ENCODE measurements at regions not wholly inside any gene's neighbourhood (a gene's known extent, or its start where the extent isn't known, plus 50 kb on each side); places are given as distances from the start of the nearest gene placed in this dataset.

- Histone ChIP-seq H3K79me2 (no peaks in the 10 kb centered on the region), H3K36me3 (replicated peaks; ENCODE audit: insufficient read depth, low read depth) (no peaks in the 10 kb centered on the region), H3K4me1 (ENCODE audit: insufficient read depth) (peaks cover 22% of the 10 kb centered on the region), H4K20me1 (ENCODE audit: insufficient read depth, poor library complexity, severe bottlenecking) (no peaks in the 10 kb centered on the region), H3K4me2 (peak overlapping the region; percentile 96), H3K27me3 (peaks cover 61% of the 10 kb centered on the region), H3K9me3 (ENCODE audit: low read depth) (no peaks in the 10 kb centered on the region), H2AFZ (peak overlapping the region; percentile 35), H3K27ac (no peak overlapping the region), H3K9me2 (replicated peaks; ENCODE audit: insufficient read depth) (no peaks in the 10 kb centered on the region), H3K4me3 (peak overlapping the region; percentile 55)
- peak; percentile 37 for DNase-seq (ENCODE audit: low spot score)
- 2% methylated on average over 30 of the region's 77 CpGs for WGBS (ENCODE audit: low lambda C conversion rate, missing lambda C conversion rate)
- TF ChIP-seq, protein P1, sequence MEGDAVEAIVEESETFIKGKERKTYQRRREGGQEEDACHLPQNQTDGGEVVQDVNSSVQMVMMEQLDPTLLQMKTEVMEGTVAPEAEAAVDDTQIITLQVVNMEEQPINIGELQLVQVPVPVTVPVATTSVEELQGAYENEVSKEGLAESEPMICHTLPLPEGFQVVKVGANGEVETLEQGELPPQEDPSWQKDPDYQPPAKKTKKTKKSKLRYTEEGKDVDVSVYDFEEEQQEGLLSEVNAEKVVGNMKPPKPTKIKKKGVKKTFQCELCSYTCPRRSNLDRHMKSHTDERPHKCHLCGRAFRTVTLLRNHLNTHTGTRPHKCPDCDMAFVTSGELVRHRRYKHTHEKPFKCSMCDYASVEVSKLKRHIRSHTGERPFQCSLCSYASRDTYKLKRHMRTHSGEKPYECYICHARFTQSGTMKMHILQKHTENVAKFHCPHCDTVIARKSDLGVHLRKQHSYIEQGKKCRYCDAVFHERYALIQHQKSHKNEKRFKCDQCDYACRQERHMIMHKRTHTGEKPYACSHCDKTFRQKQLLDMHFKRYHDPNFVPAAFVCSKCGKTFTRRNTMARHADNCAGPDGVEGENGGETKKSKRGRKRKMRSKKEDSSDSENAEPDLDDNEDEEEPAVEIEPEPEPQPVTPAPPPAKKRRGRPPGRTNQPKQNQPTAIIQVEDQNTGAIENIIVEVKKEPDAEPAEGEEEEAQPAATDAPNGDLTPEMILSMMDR (IDR thresholded peaks at IDR 0.05; ENCODE audit: poor library complexity), result no peak
- TF ChIP-seq EZH2 (IDR thresholded peaks at IDR 0.05; ENCODE audit: borderline replicate concordance) (no peak), EZH2phosphoT487 (IDR thresholded peaks at IDR 0.05; ENCODE audit: low read depth, severe bottlenecking, unreplicated experiment) (no peak)
Observed at GRCh38 chr18:46333431-46334135, 229.4 kb downstream of the HAUS1 start.

DNA sequence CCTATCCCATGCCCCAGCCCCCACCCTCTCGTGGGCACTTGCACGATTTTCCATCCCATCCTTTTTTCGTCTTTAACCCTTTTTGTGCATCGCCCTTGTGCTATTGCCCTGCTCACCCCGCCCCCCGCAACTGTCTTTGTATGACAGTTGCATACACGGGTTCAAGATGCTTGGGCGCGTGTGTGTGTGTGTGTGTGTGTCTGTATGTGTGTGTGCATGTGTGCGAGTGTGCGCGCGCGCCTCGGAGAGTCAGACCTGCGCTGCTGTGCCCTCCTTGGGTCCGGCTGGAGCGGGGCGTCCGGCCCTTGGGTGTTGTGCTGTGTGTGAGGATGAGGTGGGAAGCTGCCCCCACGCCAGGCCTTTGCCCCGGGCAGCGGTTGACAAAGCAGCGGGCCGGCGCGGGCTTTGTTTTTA lies 230.7 kb downstream of the HAUS1 start:
- peak overlapping the region; percentile 77 for H3K4me3 ChIP-seq
- no peak overlapping the region for H2AFZ ChIP-seq
- H3K36me3 ChIP-seq (replicated peaks; ENCODE audit: insufficient read depth, low read depth), result no peaks in the 10 kb centered on the region
- no peak overlapping the region for H3K27ac ChIP-seq
- H3K4me2 ChIP-seq, result peak overlapping the region; percentile 96
- no peaks in the 10 kb centered on the region for H3K9me3 ChIP-seq (ENCODE audit: low read depth)
- H3K9me2 ChIP-seq (replicated peaks; ENCODE audit: insufficient read depth), result no peaks in the 10 kb centered on the region
- H3K79me2 ChIP-seq, result no peaks in the 10 kb centered on the region
- H3K4me1 ChIP-seq (ENCODE audit: insufficient read depth), result peaks cover 22% of the 10 kb centered on the region
- TF ChIP-seq, protein P1 (IDR thresholded peaks at IDR 0.05; ENCODE audit: poor library complexity), result no peak
- TF ChIP-seq EZH2phosphoT487 (IDR thresholded peaks at IDR 0.05; ENCODE audit: low read depth, severe bottlenecking, unreplicated experiment) (no peak), EZH2 (IDR thresholded peaks at IDR 0.05; ENCODE audit: borderline replicate concordance) (peak; percentile 2)
- DNase-seq (ENCODE audit: low spot score), result peak; percentile 23
- 2% methylated on average over 27 of the region's 27 CpGs for WGBS (ENCODE audit: low lambda C conversion rate, missing lambda C conversion rate)
- H3K27me3 ChIP-seq, result peaks cover 58% of the 10 kb centered on the region
- H4K20me1 ChIP-seq (ENCODE audit: insufficient read depth, poor library complexity, severe bottlenecking), result no peaks in the 10 kb centered on the region

DNA sequence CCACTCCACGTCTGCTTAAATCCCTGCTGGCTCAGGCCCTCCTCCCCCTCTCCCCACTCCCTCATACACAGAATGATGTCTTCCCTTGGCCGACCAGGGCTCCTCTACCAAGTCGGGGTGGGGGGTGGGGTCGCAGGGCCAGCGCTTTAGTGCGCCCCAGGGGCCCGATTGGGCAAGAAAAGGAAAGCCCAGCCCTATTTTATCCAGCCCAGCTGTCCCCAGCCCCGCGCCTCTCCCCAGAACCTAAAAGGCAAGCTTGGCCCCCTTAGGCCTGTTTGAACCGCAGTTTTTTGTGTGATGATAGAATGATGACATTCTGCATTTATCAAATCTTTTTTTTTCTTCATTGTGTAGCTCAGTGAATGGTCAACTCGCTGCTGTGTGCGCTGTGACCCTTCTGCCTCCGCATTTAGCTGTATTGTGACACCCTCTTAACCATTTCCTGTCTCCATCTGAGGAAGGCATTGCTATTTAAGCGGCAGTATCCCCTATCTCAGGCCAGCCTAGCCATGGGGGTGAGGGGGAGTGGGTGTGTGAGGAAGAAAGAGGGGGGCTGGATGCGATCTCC lies 231.4 kb downstream of the HAUS1 start:
- H3K79me2 ChIP-seq, result no peaks in the 10 kb centered on the region
- peaks cover 22% of the 10 kb centered on the region for H3K4me1 ChIP-seq (ENCODE audit: insufficient read depth)
- no peaks in the 10 kb centered on the region for H3K9me2 ChIP-seq (replicated peaks; ENCODE audit: insufficient read depth)
- TF ChIP-seq EZH2 (IDR thresholded peaks at IDR 0.05; ENCODE audit: borderline replicate concordance) (no peak), EZH2phosphoT487 (IDR thresholded peaks at IDR 0.05; ENCODE audit: low read depth, severe bottlenecking, unreplicated experiment) (no peak)
- TF ChIP-seq, protein P1 (IDR thresholded peaks at IDR 0.05; ENCODE audit: poor library complexity), result no peak
- H2AFZ ChIP-seq, result no peak overlapping the region
- peaks cover 53% of the 10 kb centered on the region for H3K27me3 ChIP-seq
- H4K20me1 ChIP-seq (ENCODE audit: insufficient read depth, poor library complexity, severe bottlenecking), result no peaks in the 10 kb centered on the region
- 12% methylated on average over 15 of the region's 15 CpGs for WGBS (ENCODE audit: low lambda C conversion rate, missing lambda C conversion rate)
- DNase-seq (ENCODE audit: low spot score), result no peak
- peak overlapping the region; percentile 96 for H3K4me2 ChIP-seq
- H3K9me3 ChIP-seq (ENCODE audit: low read depth), result no peaks in the 10 kb centered on the region
- H3K4me3 ChIP-seq, result peak overlapping the region; percentile 77
- peak overlapping the region; percentile 37 for H3K27ac ChIP-seq
- H3K36me3 ChIP-seq (replicated peaks; ENCODE audit: insufficient read depth, low read depth), result no peaks in the 10 kb centered on the region

Data from hepatocyte (in vitro differentiated cells).